NCI-H82 (cell line): ENCODE measurements at regions not wholly inside any gene's neighbourhood (a gene's known extent, or its start where the extent isn't known, plus 50 kb on each side); places are given as distances from the start of the nearest gene placed in this dataset.
A peak's percentile ranks its signal among the peaks of the same experiment; 100 is the strongest.
"Not testable (repeated sequence)": the region's sequence is repeated elsewhere in the genome, so short reads cannot be mapped to it uniquely, and the experiment has no call there.

Experiments
- DNase-seq: peaks from one replicate; lab custom pipeline; 2025; lab: John Stamatoyannopoulos, UW

GRCh38 chr6:8829796-8830195 is 394.5 kb upstream of the SLC35B3 start:
- no peak for DNase-seq

GRCh38 chr6:8829296-8829695 is 394.0 kb upstream of the SLC35B3 start:
- DNase-seq, result no peak

GRCh38 chr6:8828376-8828775 is 393.0 kb upstream of the SLC35B3 start:
- no peak for DNase-seq

GRCh38 chr6:8825726-8826125 is 390.4 kb upstream of the SLC35B3 start:
- no peak for DNase-seq

GRCh38 chr6:8821981-8822381 is 386.6 kb upstream of the SLC35B3 start:
- no peak for DNase-seq

- DNase-seq, result no peak
These were observed 385.0 kb upstream of the SLC35B3 start for GRCh38 chr6:8820313-8820712.

- DNase-seq, result no peak
These were observed 384.1 kb upstream of the SLC35B3 start for GRCh38 chr6:8819446-8819845.

- DNase-seq, result no peak
These were observed 379.2 kb upstream of the SLC35B3 start for GRCh38 chr6:8814440-8815000.

- DNase-seq, result no peak
These were observed 375.0 kb upstream of the SLC35B3 start for GRCh38 chr6:8810325-8810724.

- no peak for DNase-seq
These were observed 374.3 kb upstream of the SLC35B3 start for GRCh38 chr6:8809662-8810061.

GRCh38 chr6:8803181-8803760 is 367.9 kb upstream of the SLC35B3 start:
- no peak for DNase-seq

GRCh38 chr6:8802397-8802796 is 367.1 kb upstream of the SLC35B3 start:
- DNase-seq, result not testable (repeated sequence)

- no peak for DNase-seq
These were observed 359.1 kb upstream of the SLC35B3 start for GRCh38 chr6:8794420-8794819.

GRCh38 chr6:8789878-8790277 is 354.5 kb upstream of the SLC35B3 start:
- DNase-seq, result no peak

- no peak for DNase-seq
These were observed 349.9 kb upstream of the SLC35B3 start for GRCh38 chr6:8785223-8785622.

- DNase-seq, result no peak
These were observed 347.8 kb upstream of the SLC35B3 start for GRCh38 chr6:8783191-8783590.

GRCh38 chr6:8780653-8781052 is 345.3 kb upstream of the SLC35B3 start:
- no peak for DNase-seq

- no peak for DNase-seq
These were observed 329.4 kb upstream of the SLC35B3 start for GRCh38 chr6:8764733-8765132.

- no peak for DNase-seq
These were observed 325.6 kb upstream of the SLC35B3 start for GRCh38 chr6:8760951-8761350.

- DNase-seq, result no peak
These were observed 323.1 kb upstream of the SLC35B3 start for GRCh38 chr6:8758412-8758811.

GRCh38 chr6:8750627-8751026 is 315.3 kb upstream of the SLC35B3 start:
- peak; percentile 20 for DNase-seq

GRCh38 chr6:8749465-8749864 is 314.1 kb upstream of the SLC35B3 start:
- DNase-seq, result no peak

GRCh38 chr6:8743170-8743745 is 307.9 kb upstream of the SLC35B3 start:
- no peak for DNase-seq

GRCh38 chr6:8739454-8739853 is 304.1 kb upstream of the SLC35B3 start:
- DNase-seq, result no peak
